Cardiac fibroblast (primary cell): ENCODE measurements at regions not wholly inside any gene's neighbourhood (a gene's known extent, or its start where the extent isn't known, plus 50 kb on each side); places are given as distances from the start of the nearest gene placed in this dataset.

Experiments
- DNase-seq, 2 donors: peaks; one replicate each; pipeline versions ENCODE4 v3.0.0 to v3.0.0-alpha.2; 2010; ENCODE audit warnings: low read depth in 2 of 2
- H3K4me3 ChIP-seq, 2 donors: replicated peaks in 1 of 2; 1 replicate in 1 of 2; 2 replicates in 1 of 2; pipeline ENCODE4 v1.5.1; 2011; ENCODE audit warnings: low read depth in 2 of 2, low read length in 2 of 2, mild to moderate bottlenecking in 2 of 2, moderate library complexity in 1 of 2
- CTCF ChIP-seq: IDR thresholded peaks from one replicate; pipeline ENCODE4 v1.5.1; 2011; ENCODE audit warnings: low read depth, mild to moderate bottlenecking, low read length, inconsistent platforms

GRCh38 chr3:16102905-16103364 is 71.5 kb upstream of the GALNT15 start:
- DNase-seq = peak; percentile 77 to 82
- no peak overlapping the region for H3K4me3 ChIP-seq
- no peak for TF ChIP-seq CTCF

GRCh38 chr3:16103472-16103871 is 71.0 kb upstream of the GALNT15 start:
- no peak for TF ChIP-seq CTCF
- DNase-seq = peak; percentile 65 to 72
- H3K4me3 ChIP-seq = no peak overlapping the region

GRCh38 chr3:16104156-16104555 is 70.3 kb upstream of the GALNT15 start:
- no peak for TF ChIP-seq CTCF
- no peak for DNase-seq
- no peak overlapping the region for H3K4me3 ChIP-seq

- H3K4me3 ChIP-seq = no peak overlapping the region
- no peak for TF ChIP-seq CTCF
- no peak for DNase-seq
These were observed 68.4 kb upstream of the GALNT15 start for GRCh38 chr3:16106050-16106449.

GRCh38 chr3:16108424-16108823 is 66.1 kb upstream of the GALNT15 start:
- no peak overlapping the region for H3K4me3 ChIP-seq
- no peak for TF ChIP-seq CTCF
- no peak for DNase-seq

GRCh38 chr3:16109929-16110328 is 64.6 kb upstream of the GALNT15 start:
- no peak for TF ChIP-seq CTCF
- DNase-seq = no peak

GRCh38 chr3:16112910-16113504 is 61.5 kb upstream of the GALNT15 start:
- DNase-seq = peak; percentile 71 to 92

More at GRCh38 chr3:16109929-16110328, 64.6 kb upstream of the GALNT15 start:
- no peak overlapping the region for H3K4me3 ChIP-seq

More at GRCh38 chr3:16112910-16113504, 61.5 kb upstream of the GALNT15 start:
- TF ChIP-seq CTCF = no peak
- no peak overlapping the region for H3K4me3 ChIP-seq
